GM10266 (cell line): ENCODE measurements at regions not wholly inside any gene's neighbourhood (a gene's known extent, or its start where the extent isn't known, plus 50 kb on each side); places are given as distances from the start of the nearest gene placed in this dataset.

ENCODE experiments used
- DNase-seq: peaks from one replicate; pipeline ENCODE4 v3.0.0; 2012; ENCODE audit errors: extremely low spot score
- TF ChIP-seq, protein P1 (sequence below): IDR thresholded peaks from 2 replicates; pipeline ENCODE4 v1.5.1; 2012; ENCODE audit warnings: mild to moderate bottlenecking, low read depth; ENCODE audit not compliant: control insufficient read depth, insufficient read depth; ENCODE audit errors: missing control alignments

DNA sequence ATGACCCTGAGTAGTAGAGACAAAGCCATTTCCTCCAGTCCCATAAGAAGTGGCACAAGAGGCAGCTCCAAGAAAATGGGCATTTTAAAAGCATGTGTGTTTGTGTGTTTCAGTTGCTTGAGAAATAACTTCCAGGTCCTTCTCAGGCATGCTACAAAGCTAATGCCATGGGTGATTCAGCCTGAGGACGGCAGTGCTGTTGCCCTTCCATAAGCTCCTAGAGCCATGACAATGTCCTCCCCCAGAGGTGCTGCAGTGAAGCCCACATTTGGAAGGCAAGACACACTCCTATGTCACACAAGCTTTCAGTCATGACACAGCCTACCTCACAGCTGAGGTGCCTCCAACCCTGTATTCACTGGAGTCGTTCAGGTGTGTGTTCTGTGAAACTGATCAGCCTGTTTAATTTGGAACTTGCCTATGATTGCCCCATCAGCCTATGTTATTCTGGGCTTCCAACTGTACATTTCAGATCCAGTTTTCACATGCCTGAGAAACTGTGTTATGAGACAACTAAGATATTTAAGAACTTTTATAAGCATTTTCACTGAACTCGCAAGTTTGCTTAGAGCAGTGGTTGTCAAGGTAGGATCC lies 213.6 kb downstream of the FOXO1 start:
- DNase-seq, result no peak
- TF ChIP-seq, protein P1, sequence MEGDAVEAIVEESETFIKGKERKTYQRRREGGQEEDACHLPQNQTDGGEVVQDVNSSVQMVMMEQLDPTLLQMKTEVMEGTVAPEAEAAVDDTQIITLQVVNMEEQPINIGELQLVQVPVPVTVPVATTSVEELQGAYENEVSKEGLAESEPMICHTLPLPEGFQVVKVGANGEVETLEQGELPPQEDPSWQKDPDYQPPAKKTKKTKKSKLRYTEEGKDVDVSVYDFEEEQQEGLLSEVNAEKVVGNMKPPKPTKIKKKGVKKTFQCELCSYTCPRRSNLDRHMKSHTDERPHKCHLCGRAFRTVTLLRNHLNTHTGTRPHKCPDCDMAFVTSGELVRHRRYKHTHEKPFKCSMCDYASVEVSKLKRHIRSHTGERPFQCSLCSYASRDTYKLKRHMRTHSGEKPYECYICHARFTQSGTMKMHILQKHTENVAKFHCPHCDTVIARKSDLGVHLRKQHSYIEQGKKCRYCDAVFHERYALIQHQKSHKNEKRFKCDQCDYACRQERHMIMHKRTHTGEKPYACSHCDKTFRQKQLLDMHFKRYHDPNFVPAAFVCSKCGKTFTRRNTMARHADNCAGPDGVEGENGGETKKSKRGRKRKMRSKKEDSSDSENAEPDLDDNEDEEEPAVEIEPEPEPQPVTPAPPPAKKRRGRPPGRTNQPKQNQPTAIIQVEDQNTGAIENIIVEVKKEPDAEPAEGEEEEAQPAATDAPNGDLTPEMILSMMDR, result no peak

GRCh38 chr13:40453351-40454021 lies 213.0 kb downstream of the FOXO1 start:
- TF ChIP-seq, protein P1, result no peak
- no peak for DNase-seq

GRCh38 chr13:40456397-40456953 lies 210.0 kb downstream of the FOXO1 start:
- DNase-seq, result no peak
- TF ChIP-seq, protein P1, result no peak

- TF ChIP-seq, protein P1, result no peak
- no peak for DNase-seq
These were observed 209.4 kb downstream of the FOXO1 start for GRCh38 chr13:40456979-40457553.

DNA sequence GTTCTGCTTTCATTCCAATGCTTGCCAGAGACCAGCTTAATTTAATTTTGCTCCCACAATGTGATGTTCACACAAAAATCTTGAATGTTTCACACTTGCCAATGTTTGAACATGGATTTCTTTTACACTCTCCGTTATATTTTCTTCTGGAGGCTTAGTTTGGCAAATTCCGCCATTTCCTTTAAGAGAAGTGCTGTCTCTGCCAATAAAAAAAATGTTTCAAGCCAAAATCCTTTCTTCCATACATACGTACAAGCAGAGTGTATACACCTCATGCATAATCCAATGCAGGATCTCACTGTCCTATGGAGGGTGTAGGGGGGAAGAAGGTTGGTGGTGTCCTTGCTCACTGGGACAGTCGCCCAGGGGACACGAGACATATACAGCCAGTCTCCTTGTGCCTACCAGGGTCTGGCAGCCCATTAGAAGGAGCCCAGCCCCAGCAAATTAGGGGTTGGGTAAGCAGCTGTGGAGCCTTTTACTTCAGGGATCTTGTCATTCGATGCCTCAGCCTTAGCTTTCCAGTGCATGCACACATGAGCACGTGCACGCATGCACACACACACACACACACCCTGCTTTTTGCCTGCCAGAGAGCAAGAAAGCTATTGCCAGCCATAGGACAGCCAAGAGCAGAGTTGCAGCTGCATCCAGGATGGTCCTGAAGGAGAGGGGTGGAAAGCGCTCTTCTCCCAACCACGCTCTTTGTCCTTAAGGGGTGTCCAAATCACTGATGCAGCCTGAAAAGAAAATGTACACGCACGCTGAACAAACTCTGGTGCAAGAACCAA lies 208.3 kb downstream of the FOXO1 start:
- TF ChIP-seq, protein P1, result no peak
- DNase-seq, result no peak

- DNase-seq, result no peak
- TF ChIP-seq, protein P1, result no peak
These were observed 207.8 kb downstream of the FOXO1 start for GRCh38 chr13:40458720-40458990.
